ENCODE measurements at regions not wholly inside any gene's neighbourhood (a gene's known extent, or its start where the extent isn't known, plus 50 kb on each side); places are given as distances from the start of the nearest gene placed in this dataset.

DNA sequence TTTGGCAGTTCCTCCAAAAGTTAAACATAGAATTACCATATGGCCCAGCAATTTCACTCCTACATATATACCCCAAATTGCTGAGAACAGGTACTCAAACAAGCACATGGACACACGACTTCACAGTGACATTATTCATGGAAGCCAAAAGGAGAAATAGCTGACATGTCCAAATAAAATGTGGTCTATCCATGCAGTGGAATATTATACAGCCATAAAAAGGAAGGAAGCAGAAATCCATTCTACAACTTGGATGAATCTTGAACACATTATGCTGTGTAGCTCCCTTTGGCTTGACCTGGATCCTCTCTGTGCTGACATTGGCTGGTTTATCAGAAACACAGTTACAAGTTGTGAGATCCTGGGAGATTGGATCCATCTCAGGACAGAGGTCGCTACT, 370.9 kb upstream of the EEF2KMT start:
- no peak for DNase-seq (ENCODE audit: low spot score)
- no peak for ATAC-seq (ENCODE audit: insufficient number of reproducible peaks, low FRiP score, low read depth)
- Histone ChIP-seq H3K9me3 (no peaks in the 10 kb centered on the region), H3K27me3 (replicated peaks; ENCODE audit: insufficient read depth) (no peaks in the 10 kb centered on the region), H3K4me1 (ENCODE audit: control insufficient read depth in 1 of 2, low read depth in 2 of 2) (no peaks in the 10 kb centered on the region), H3K4me3 (no peak overlapping the region), H3K27ac (no peak overlapping the region), H3K36me3 (no peaks in the 10 kb centered on the region)
- TF ChIP-seq CTCF (IDR thresholded peaks at IDR 0.05) = no peak

GRCh38 chr16:5467552-5467951, 370.0 kb upstream of the EEF2KMT start:
- H3K27me3 ChIP-seq (replicated peaks; ENCODE audit: insufficient read depth) = no peaks in the 10 kb centered on the region
- no peak overlapping the region for H3K27ac ChIP-seq
- H3K4me1 ChIP-seq (ENCODE audit: control insufficient read depth in 1 of 2, low read depth in 2 of 2) = no peaks in the 10 kb centered on the region
- H3K4me3 ChIP-seq = no peak overlapping the region
- ATAC-seq (ENCODE audit: insufficient number of reproducible peaks, low FRiP score, low read depth) = no peak
- no peaks in the 10 kb centered on the region for H3K9me3 ChIP-seq
- DNase-seq (ENCODE audit: low spot score) = no peak
- no peaks in the 10 kb centered on the region for H3K36me3 ChIP-seq
- no peak for TF ChIP-seq CTCF (IDR thresholded peaks at IDR 0.05)

DNA sequence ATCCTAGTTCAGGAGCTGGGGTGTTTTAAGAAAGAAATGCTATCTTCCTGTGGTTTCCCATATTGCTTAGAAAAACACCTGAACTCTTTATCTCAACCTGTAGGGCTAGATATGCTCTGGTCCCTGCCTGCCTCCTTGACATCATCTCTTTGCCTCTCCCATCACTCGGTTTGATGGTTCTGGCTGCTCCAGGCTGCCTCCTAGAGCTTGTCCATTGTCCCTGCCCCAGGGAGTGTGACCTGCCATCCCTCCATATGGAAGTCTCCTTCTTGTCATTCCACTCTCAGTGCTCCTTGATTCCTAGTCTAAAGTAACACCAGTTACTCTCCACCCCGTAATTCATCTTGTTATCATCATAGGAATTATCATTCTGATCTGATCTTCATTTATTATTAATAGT, 369.0 kb upstream of the EEF2KMT start:
- no peaks in the 10 kb centered on the region for H3K9me3 ChIP-seq
- H3K36me3 ChIP-seq = no peaks in the 10 kb centered on the region
- H3K4me1 ChIP-seq (ENCODE audit: control insufficient read depth in 1 of 2, low read depth in 2 of 2) = no peaks in the 10 kb centered on the region
- TF ChIP-seq CTCF (IDR thresholded peaks at IDR 0.05) = no peak
- no peak overlapping the region for H3K4me3 ChIP-seq
- H3K27ac ChIP-seq = no peak overlapping the region
- DNase-seq (ENCODE audit: low spot score) (no peak), ATAC-seq (ENCODE audit: insufficient number of reproducible peaks, low FRiP score, low read depth) (no peak)
- no peaks in the 10 kb centered on the region for H3K27me3 ChIP-seq (replicated peaks; ENCODE audit: insufficient read depth)

DNA sequence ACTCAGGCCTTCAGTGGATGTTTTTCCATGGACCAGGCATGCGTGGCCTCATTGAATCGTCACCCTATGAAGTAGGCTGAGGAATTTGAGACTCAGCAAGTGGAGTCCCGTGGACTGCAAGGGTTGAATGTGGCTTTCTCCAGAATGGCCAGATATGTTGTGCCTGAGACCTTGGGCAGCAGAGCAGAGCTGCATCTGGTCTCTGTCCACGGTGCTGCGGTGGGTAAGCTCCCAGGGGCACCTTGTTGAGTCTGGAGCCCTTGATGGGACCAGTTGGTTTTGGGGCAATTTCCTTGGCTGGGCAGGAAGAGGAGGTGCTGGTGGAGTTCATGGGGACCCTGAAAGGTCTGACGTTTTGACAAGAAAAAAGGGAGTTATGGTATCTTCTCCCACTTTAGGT, 368.1 kb upstream of the EEF2KMT start:
- H3K36me3 ChIP-seq = no peaks in the 10 kb centered on the region
- no peak for TF ChIP-seq CTCF (IDR thresholded peaks at IDR 0.05)
- H3K27ac ChIP-seq = no peak overlapping the region
- ATAC-seq (ENCODE audit: insufficient number of reproducible peaks, low FRiP score, low read depth) = no peak
- H3K27me3 ChIP-seq (replicated peaks; ENCODE audit: insufficient read depth) = no peaks in the 10 kb centered on the region
- no peaks in the 10 kb centered on the region for H3K9me3 ChIP-seq
- no peak for DNase-seq (ENCODE audit: low spot score)
- H3K4me1 ChIP-seq (ENCODE audit: control insufficient read depth in 1 of 2, low read depth in 2 of 2) = no peaks in the 10 kb centered on the region
- H3K4me3 ChIP-seq = no peak overlapping the region

GRCh38 chr16:5463820-5464219, 366.2 kb upstream of the EEF2KMT start:
- Histone ChIP-seq H3K27me3 (replicated peaks; ENCODE audit: insufficient read depth) (no peaks in the 10 kb centered on the region), H3K27ac (no peak overlapping the region), H3K9me3 (no peaks in the 10 kb centered on the region), H3K4me3 (no peak overlapping the region), H3K4me1 (ENCODE audit: control insufficient read depth in 1 of 2, low read depth in 2 of 2) (no peaks in the 10 kb centered on the region), H3K36me3 (no peaks in the 10 kb centered on the region)
- DNase-seq (ENCODE audit: low spot score) = no peak
- ATAC-seq (ENCODE audit: insufficient number of reproducible peaks, low FRiP score, low read depth) = no peak
- TF ChIP-seq CTCF (IDR thresholded peaks at IDR 0.05) = no peak

Measured in thoracic aorta (tissue), 2 donors.